ENCODE measurements at regions not wholly inside any gene's neighbourhood (a gene's known extent, or its start where the extent isn't known, plus 50 kb on each side); places are given as distances from the start of the nearest gene placed in this dataset.

- TF ChIP-seq FOS (IDR thresholded peaks at IDR 0.05; ENCODE audit: borderline replicate concordance, insufficient read depth, low read length) (no peak), JUN (IDR thresholded peaks at IDR 0.05; ENCODE audit: borderline replicate concordance, insufficient read depth, insufficient read length, low read depth) (no peak), MAX (IDR thresholded peaks at IDR 0.05; ENCODE audit: insufficient read depth, insufficient read length) (no peak), EZH2 (IDR thresholded peaks at IDR 0.05; ENCODE audit: borderline replicate concordance, low read depth, low read length, severe bottlenecking) (no peak), GATA2 (IDR thresholded peaks at IDR 0.05; ENCODE audit: insufficient read depth, insufficient read length, low read depth, low read length) (no peak), MYC (IDR thresholded peaks at IDR 0.05; ENCODE audit: low read depth, low read length) (no peak), POLR2AphosphoS5 (IDR thresholded peaks at IDR 0.05; ENCODE audit: insufficient read depth, low read depth, low read length) (no peak), POLR2A (IDR thresholded peaks at IDR 0.05; ENCODE audit: low read depth, low read length) (no peak), CTCF (IDR thresholded peaks at IDR 0.05; ENCODE audit: extremely low read depth in 1 of 2, insufficient read depth in 1 of 2, low read depth in 1 of 2, low read length in 2 of 2) (no peak)
- Histone ChIP-seq H3K27me3 (ENCODE audit: control insufficient read depth in 2 of 2, insufficient read depth in 2 of 2, low read length in 2 of 2) (no peaks in the 10 kb centered on the region), H3K9me3 (replicated peaks; ENCODE audit: control insufficient read depth, insufficient read depth, low read length) (no peaks in the 10 kb centered on the region), H3K9me1 (replicated peaks; ENCODE audit: control insufficient read depth, extremely low read depth, insufficient read depth, low read length) (no peaks in the 10 kb centered on the region), H2AFZ (ENCODE audit: low read depth, low read length) (no peak overlapping the region), H4K20me1 (replicated peaks; ENCODE audit: control insufficient read depth, extremely low read depth, insufficient read depth, low read length) (no peaks in the 10 kb centered on the region), H3K36me3 (ENCODE audit: control insufficient read depth in 2 of 2, extremely low read depth in 1 of 2, insufficient read depth in 2 of 2, low read length in 2 of 2) (no peaks in the 10 kb centered on the region), H3K27ac (ENCODE audit: insufficient read depth, low read depth, low read length) (no peak overlapping the region), H3K4me3 (replicated peaks in 1 of 3; ENCODE audit: insufficient read depth in 1 of 3, low read depth in 1 of 3, low read length in 3 of 3) (no peak overlapping the region), H3K4me2 (ENCODE audit: insufficient read depth, low read length) (no peak overlapping the region), H3K9ac (replicated peaks; ENCODE audit: extremely low read depth, insufficient read depth, low read length) (no peak overlapping the region), H3K4me1 (ENCODE audit: control insufficient read depth, extremely low read depth, insufficient read depth, low read length) (no peaks in the 10 kb centered on the region), H3K79me2 (ENCODE audit: control insufficient read depth, insufficient read depth, low read length) (no peaks in the 10 kb centered on the region)
- ChIA-PET POLR2A (no interaction called here), CTCF (no interaction called here)
- FAIRE-seq (no peak), DNase-seq (ENCODE audit: low read depth, low spot score) (no peak)
- BruUV-seq (replicated peaks), result no TSS peak
- intact Hi-C loops (cut with micrococcal nuclease), result no loop called here
- dilution Hi-C loops (cut with MboI; ENCODE audit: extremely low pct_ligation_motif_present, low sequenced_read_pairs), result no loop called here
Observed at GRCh38 chr4:177171588-177171987, 138.1 kb upstream of the NEIL3 start.
